ENCODE measurements at regions not wholly inside any gene's neighbourhood (a gene's known extent, or its start where the extent isn't known, plus 50 kb on each side); places are given as distances from the start of the nearest gene placed in this dataset.

- TF ChIP-seq CTCF (optimal IDR thresholded peaks at IDR 0.05 in 1 of 3, IDR thresholded peaks at IDR 0.05 in 1 of 3, conservative IDR thresholded peaks at IDR 0.05 in 1 of 3; ENCODE audit: extremely low read depth in 1 of 3, insufficient read depth in 2 of 3, low read length in 3 of 3): no peak
- no peak for TF ChIP-seq EZH2 (IDR thresholded peaks at IDR 0.05; ENCODE audit: low read length)
Observed at GRCh38 chr12:131564845-131565244, 146.0 kb upstream of the SFSWAP start.

All from keratinocyte (primary cell).